HepG2 (cell line): ENCODE measurements at regions not wholly inside any gene's neighbourhood (a gene's known extent, or its start where the extent isn't known, plus 50 kb on each side); places are given as distances from the start of the nearest gene placed in this dataset.

Experiments
- ATAC-seq: fragments of 200-7000 bp; cut with Tn5 transposase; 3 replicates; pipeline ENCODE4 v1.9.1; 2020; ENCODE audit warnings: mild to moderate bottlenecking, moderate library complexity
- BruUV-seq: library from RNA; stranded (reverse); fragments of 400-500 nt; replicated peaks from 2 replicates; lab custom pipeline; 2021; lab: Mats Ljungman, UMichigan
- CTCF ChIA-PET: fragments of 300-600 bp; formaldehyde crosslinking; extraction: SDS; loops from one replicate; lab custom pipeline; 2021; ENCODE audit warnings: low total read pairs, inconsistent platforms, low intra/inter-chr PET ratio; lab: Yijun Ruan, JAX
- POLR2A ChIA-PET: fragments of 350-600 bp; sonication (Branson Sonifier 250); formaldehyde crosslinking; loops from one replicate; lab custom pipeline; 2020; ENCODE audit warnings: antibody characterized with exemption, inconsistent platforms; lab: Yijun Ruan, JAX
- DNase-seq: peaks from one replicate; pipeline ENCODE4 v3.0.0-alpha.2; 2015; ENCODE audit warnings: low spot score
- FAIRE-seq: peaks from 3 replicates; lab custom pipeline; 2011; peaks lifted over from hg19 to GRCh38; lab: Jason Lieb, UNC
- H2AFZ ChIP-seq: one replicate; pipeline ENCODE4 v1.6.1; 2011; ENCODE audit warnings: low read length, inconsistent platforms
- H3K27ac ChIP-seq: fragments of 300-600 bp; 3 replicates; pipeline ENCODE4 v1.8.0; 2011; ENCODE audit warnings: mixed run types, mild to moderate bottlenecking, mixed read lengths, low read length, inconsistent platforms; ENCODE audit not compliant: insufficient read depth; ENCODE audit errors: extremely low read length
- H3K27me3 ChIP-seq, 2 experiments: fragments of 200-600 bp in 1 of 2; 2 replicates in 1 of 2; 3 replicates in 1 of 2; pipeline versions ENCODE4 v1.6.0 to v1.8.0; 2011; ENCODE audit warnings: low read length in 2 of 2, mild to moderate bottlenecking in 2 of 2, moderate library complexity in 2 of 2, inconsistent platforms in 1 of 2; ENCODE audit not compliant: insufficient read depth in 2 of 2, control insufficient read depth in 1 of 2
- H3K36me3 ChIP-seq, 2 experiments: fragments of 200-600 bp in 1 of 2; replicated peaks in 1 of 2; 2 replicates in 1 of 2; 3 replicates in 1 of 2; pipeline versions ENCODE4 v1.5.1 to v1.8.0; 2011; ENCODE audit warnings: low read length in 2 of 2, inconsistent platforms in 1 of 2; ENCODE audit not compliant: insufficient read depth in 2 of 2, control insufficient read depth in 1 of 2
- H3K4me1 ChIP-seq: 2 replicates; pipeline ENCODE4 v1.5.1; 2012; ENCODE audit warnings: low read length, inconsistent platforms; ENCODE audit not compliant: insufficient read depth
- H3K4me2 ChIP-seq: 2 replicates; pipeline ENCODE4 v1.6.0; 2011; ENCODE audit warnings: low read depth, low read length, inconsistent platforms
- H3K4me3 ChIP-seq, 3 experiments: fragments of 200-600 bp in 1 of 3; sonication (generic), shearing (Covaris generic) in 1 of 3; replicated peaks in 1 of 3; 2 replicates each; pipeline ENCODE4 v1.5.1; 2011 to 2016; ENCODE audit warnings: low read length in 3 of 3, inconsistent platforms in 2 of 3, low read depth in 2 of 3, mild to moderate bottlenecking in 2 of 3, control low read depth in 1 of 3, mixed read lengths in 1 of 3; ENCODE audit not compliant: insufficient read depth in 1 of 3
- H3K79me2 ChIP-seq: one replicate; pipeline ENCODE4 v1.6.1; 2011; ENCODE audit warnings: low read length, inconsistent platforms; ENCODE audit not compliant: insufficient read depth
- H3K9ac ChIP-seq: 2 replicates; pipeline ENCODE4 v1.6.0; 2011; ENCODE audit warnings: mild to moderate bottlenecking, low read depth, low read length, inconsistent platforms; ENCODE audit not compliant: insufficient read depth
- H3K9me3 ChIP-seq: 2 replicates; pipeline ENCODE4 v1.5.1; 2012; ENCODE audit warnings: mild to moderate bottlenecking, low read length
- H4K20me1 ChIP-seq: 2 replicates; pipeline ENCODE4 v1.6.0; 2011; ENCODE audit warnings: inconsistent platforms, mild to moderate bottlenecking, low read length, moderate library complexity; ENCODE audit not compliant: insufficient read depth
- ARNTL ChIP-seq: sonication (generic); formaldehyde crosslinking; IDR thresholded peaks from 2 replicates; pipeline ENCODE4 v1.4.0; 2020; ENCODE audit warnings: mild to moderate bottlenecking, missing genetic modification reagents
- EED ChIP-seq: sonication (generic); formaldehyde crosslinking; IDR thresholded peaks from 2 replicates; pipeline ENCODE4 v1.5.0; 2020; ENCODE audit warnings: mild to moderate bottlenecking, missing genetic modification reagents
- GATAD1 ChIP-seq: IDR thresholded peaks from 2 replicates; pipeline ENCODE4 v1.6.1; 2016; ENCODE audit warnings: missing genetic modification reagents, missing compliant biosample characterization
- HNF4A ChIP-seq: sonication (generic); formaldehyde crosslinking; IDR thresholded peaks from 2 replicates; pipeline ENCODE4 v1.4.0; 2020; ENCODE audit warnings: missing genetic modification reagents
- MED1 ChIP-seq: sonication (generic); formaldehyde crosslinking; IDR thresholded peaks from 2 replicates; pipeline ENCODE4 v1.4.0; 2020; ENCODE audit warnings: missing genetic modification reagents
- NR2C2 ChIP-seq: sonication (generic); formaldehyde crosslinking; IDR thresholded peaks from 2 replicates; pipeline ENCODE4 v1.4.0; 2020; ENCODE audit warnings: missing genetic modification reagents, mild to moderate bottlenecking, moderate library complexity, borderline replicate concordance
- RAD21 ChIP-seq: fragments of 450-650 bp; formaldehyde crosslinking; IDR thresholded peaks from 2 replicates; pipeline ENCODE4 v1.5.0; 2020; ENCODE audit warnings: mild to moderate bottlenecking
- RNF219 ChIP-seq: sonication (generic); formaldehyde crosslinking; IDR thresholded peaks from 2 replicates; pipeline ENCODE4 v1.5.0; 2020; ENCODE audit warnings: mild to moderate bottlenecking, missing genetic modification reagents
- SMC3 ChIP-seq: IDR thresholded peaks from 2 replicates; pipeline ENCODE4 v1.6.1; 2011; ENCODE audit warnings: low read length, improper control_type of control experiment
- STAT6 ChIP-seq: sonication (generic); formaldehyde crosslinking; IDR thresholded peaks from 2 replicates; pipeline ENCODE4 v1.4.0; 2020; ENCODE audit warnings: missing genetic modification reagents, mild to moderate bottlenecking, borderline replicate concordance
- ZBTB38 ChIP-seq: sonication (generic); formaldehyde crosslinking; IDR thresholded peaks from 2 replicates; pipeline ENCODE4 v1.5.1; 2020; ENCODE audit warnings: mild to moderate bottlenecking, missing genetic modification reagents
- ZFP1 ChIP-seq: IDR thresholded peaks from 2 replicates; pipeline ENCODE4 v1.6.1; 2016
- ZFP36 ChIP-seq: fragments of 150-350 bp; IDR thresholded peaks from 2 replicates; pipeline ENCODE4 v1.6.1; 2018; ENCODE audit warnings: borderline replicate concordance, low read length, low read depth; ENCODE audit not compliant: partially characterized antibody
- ZNF30 ChIP-seq: sonication (generic); formaldehyde crosslinking; IDR thresholded peaks from 2 replicates; pipeline ENCODE4 v1.5.0; 2020; ENCODE audit warnings: mild to moderate bottlenecking, missing genetic modification reagents
- ZNF652 ChIP-seq: IDR thresholded peaks from 2 replicates; pipeline ENCODE4 v1.6.1; 2016; ENCODE audit warnings: low read depth, borderline replicate concordance
- ZNF724P ChIP-seq: sonication (generic); formaldehyde crosslinking; IDR thresholded peaks from 2 replicates; pipeline ENCODE4 v1.8.0; 2022; ENCODE audit warnings: missing genetic modification reagents, borderline replicate concordance
- WGBS: methylation state at CpG from one replicate; pipeline ENCODE4 v1.1.6; 2017; ENCODE audit warnings: low lambda C conversion rate; 5-methylcytosine and 5-hydroxymethylcytosine counted together
- in situ Hi-C: cut with HindIII; loops from 2 replicates; pipeline ENCODE4 v1.10.0; 2017; ENCODE audit warnings: low pct_unique_long_range_greater_than_20kb; ENCODE audit not compliant: extremely low pct_ligation_motif_present
- intact Hi-C: fragments of 100-400 bp; cut with micrococcal nuclease; formaldehyde crosslinking; loops from one replicate; pipeline ENCODE4 v1.10.0; 2022; ENCODE audit not compliant: unreplicated experiment
- TF ChIP-seq, protein P1 (sequence below): sonication (generic); formaldehyde crosslinking; IDR thresholded peaks from 2 replicates; pipeline ENCODE4 v1.5.0; 2020; ENCODE audit warnings: missing genetic modification reagents

GRCh38 chr1:34578306-34578705 lies 176.5 kb upstream of the GJB5 start:
- no peak for DNase-seq
- no peak overlapping the region for H3K27ac ChIP-seq
- no peak for ATAC-seq

GRCh38 chr1:34582356-34582755 lies 172.5 kb upstream of the GJB5 start:
- in situ Hi-C loops = no loop called here
- no peak overlapping the region for H3K4me3 ChIP-seq
- no peak for TF ChIP-seq NR2C2 (CRISPR knock-in tag)
- TF ChIP-seq GATAD1 (CRISPR knock-in tag) = no peak
- no peak for TF ChIP-seq ZNF652 (CRISPR knock-in tag)
- TF ChIP-seq SMC3 = no peak
- TF ChIP-seq ZBTB38 = no peak
- TF ChIP-seq ZNF30 = no peak
- TF ChIP-seq ZNF724P (CRISPR knock-in tag) = no peak
- TF ChIP-seq STAT6 (CRISPR knock-in tag) = no peak
- no peak for TF ChIP-seq ARNTL
- no peak for TF ChIP-seq RAD21 (CRISPR knock-in tag)
- no peak for TF ChIP-seq RNF219 (CRISPR knock-in tag)
- TF ChIP-seq, protein P1, sequence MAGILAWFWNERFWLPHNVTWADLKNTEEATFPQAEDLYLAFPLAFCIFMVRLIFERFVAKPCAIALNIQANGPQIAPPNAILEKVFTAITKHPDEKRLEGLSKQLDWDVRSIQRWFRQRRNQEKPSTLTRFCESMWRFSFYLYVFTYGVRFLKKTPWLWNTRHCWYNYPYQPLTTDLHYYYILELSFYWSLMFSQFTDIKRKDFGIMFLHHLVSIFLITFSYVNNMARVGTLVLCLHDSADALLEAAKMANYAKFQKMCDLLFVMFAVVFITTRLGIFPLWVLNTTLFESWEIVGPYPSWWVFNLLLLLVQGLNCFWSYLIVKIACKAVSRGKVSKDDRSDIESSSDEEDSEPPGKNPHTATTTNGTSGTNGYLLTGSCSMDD (CRISPR knock-in tag) = no peak
- TF ChIP-seq EED (CRISPR knock-in tag) = no peak
- no peak for TF ChIP-seq MED1 (CRISPR knock-in tag)

More at GRCh38 chr1:34578306-34578705, 176.5 kb upstream of the GJB5 start:
- TF ChIP-seq ZFP1 (CRISPR knock-in tag) = no peak
- 0 out of 2 replicates have a peak, but pooled peaks have one; percentile 7 for TF ChIP-seq HNF4A (CRISPR knock-in tag)
- no peak for TF ChIP-seq ZFP36
- no peak overlapping the region for H3K4me2 ChIP-seq
- POLR2A ChIA-PET = no interaction called here
- no peak overlapping the region for H3K4me3 ChIP-seq
- BruUV-seq = no TSS peak
- H3K4me1 ChIP-seq = peaks cover 21% of the 10 kb centered on the region
- H2AFZ ChIP-seq = no peak overlapping the region
- intact Hi-C loops (no loop called here), in situ Hi-C loops (no loop called here)
- H3K36me3 ChIP-seq = no peaks in the 10 kb centered on the region
- H3K79me2 ChIP-seq = no peaks in the 10 kb centered on the region
- no peaks in the 10 kb centered on the region for H4K20me1 ChIP-seq
- CTCF ChIA-PET = no interaction called here
- H3K9ac ChIP-seq = no peak overlapping the region
- no peaks in the 10 kb centered on the region for H3K9me3 ChIP-seq
- FAIRE-seq = no peak
- no peaks in the 10 kb centered on the region; a peak in 2 of 5 replicates for H3K27me3 ChIP-seq
- WGBS = 2% methylated on average over 3 of the region's 3 CpGs

More at GRCh38 chr1:34582356-34582755, 172.5 kb upstream of the GJB5 start:
- no peaks in the 10 kb centered on the region; a peak in 2 of 5 replicates for H3K27me3 ChIP-seq
- H3K4me2 ChIP-seq = no peak overlapping the region
- no peaks in the 10 kb centered on the region for H3K9me3 ChIP-seq
- H3K9ac ChIP-seq = no peak overlapping the region
- FAIRE-seq = peak; percentile 58
- ATAC-seq = peak; percentile 91
- no peaks in the 10 kb centered on the region for H4K20me1 ChIP-seq
- BruUV-seq = no TSS peak
- no peak overlapping the region for H2AFZ ChIP-seq
- H3K4me1 ChIP-seq = peaks cover 21% of the 10 kb centered on the region
- H3K27ac ChIP-seq = no peak overlapping the region
- ChIA-PET POLR2A (no interaction called here), CTCF (no interaction called here)
- intact Hi-C loops = no loop called here
- H3K79me2 ChIP-seq = no peaks in the 10 kb centered on the region
- WGBS = 8% methylated on average over 2 of the region's 2 CpGs
- H3K36me3 ChIP-seq = no peaks in the 10 kb centered on the region
- DNase-seq = peak; percentile 45
